GM12878 (cell line): ENCODE measurements at regions not wholly inside any gene's neighbourhood (a gene's known extent, or its start where the extent isn't known, plus 50 kb on each side); places are given as distances from the start of the nearest gene placed in this dataset.

Source experiments
- CTCF ChIP-seq, 3 experiments: IDR thresholded peaks in 2 of 3; conservative IDR thresholded peaks in 1 of 3; 2 replicates each; pipeline ENCODE4 v1.5.1; 2011; ENCODE audit warnings: low read depth in 3 of 3, low read length in 3 of 3, mild to moderate bottlenecking in 3 of 3, control low read depth in 2 of 3, moderate library complexity in 2 of 3, inconsistent platforms in 1 of 3, mixed read lengths in 1 of 3; ENCODE audit not compliant: control insufficient read depth in 2 of 3, insufficient read depth in 1 of 3; ENCODE audit errors: extremely low read depth in 1 of 3
- E4F1 ChIP-seq: fragments of 450-650 bp; IDR thresholded peaks from 2 replicates; pipeline ENCODE4 v1.6.1; 2018; ENCODE audit warnings: borderline replicate concordance, mild to moderate bottlenecking; ENCODE audit not compliant: partially characterized antibody
- EZH2 ChIP-seq: IDR thresholded peaks from 2 replicates; pipeline ENCODE4 v1.6.1; 2012; ENCODE audit warnings: low read depth, mild to moderate bottlenecking, control low read depth, inconsistent platforms, low read length, borderline replicate concordance; ENCODE audit not compliant: control insufficient read depth
- POLR2AphosphoS5 ChIP-seq: IDR thresholded peaks from 2 replicates; pipeline ENCODE4 v1.6.1; 2011; ENCODE audit warnings: mild to moderate bottlenecking, low read length, inconsistent platforms
- ZNF24 ChIP-seq: fragments of 450-650 bp; IDR thresholded peaks from 2 replicates; pipeline ENCODE4 v1.6.1; 2017; ENCODE audit warnings: antibody characterized with exemption, mild to moderate bottlenecking
- TF ChIP-seq, protein P1 (sequence below): IDR thresholded peaks from 2 replicates; pipeline ENCODE4 v1.6.1; 2012; ENCODE audit warnings: improper control_type of control experiment, low read depth, low read length; ENCODE audit not compliant: insufficient replicate concordance

- TF ChIP-seq POLR2AphosphoS5 (no peak), CTCF (IDR thresholded peaks at IDR 0.05 in 2 of 3, conservative IDR thresholded peaks at IDR 0.05 in 1 of 3; ENCODE audit: control insufficient read depth in 2 of 3, extremely low read depth in 1 of 3, insufficient read depth in 1 of 3, low read depth in 3 of 3, low read length in 3 of 3) (no peak), E4F1 (no peak), ZNF24 (no peak), EZH2 (no peak)
- TF ChIP-seq, protein P1, sequence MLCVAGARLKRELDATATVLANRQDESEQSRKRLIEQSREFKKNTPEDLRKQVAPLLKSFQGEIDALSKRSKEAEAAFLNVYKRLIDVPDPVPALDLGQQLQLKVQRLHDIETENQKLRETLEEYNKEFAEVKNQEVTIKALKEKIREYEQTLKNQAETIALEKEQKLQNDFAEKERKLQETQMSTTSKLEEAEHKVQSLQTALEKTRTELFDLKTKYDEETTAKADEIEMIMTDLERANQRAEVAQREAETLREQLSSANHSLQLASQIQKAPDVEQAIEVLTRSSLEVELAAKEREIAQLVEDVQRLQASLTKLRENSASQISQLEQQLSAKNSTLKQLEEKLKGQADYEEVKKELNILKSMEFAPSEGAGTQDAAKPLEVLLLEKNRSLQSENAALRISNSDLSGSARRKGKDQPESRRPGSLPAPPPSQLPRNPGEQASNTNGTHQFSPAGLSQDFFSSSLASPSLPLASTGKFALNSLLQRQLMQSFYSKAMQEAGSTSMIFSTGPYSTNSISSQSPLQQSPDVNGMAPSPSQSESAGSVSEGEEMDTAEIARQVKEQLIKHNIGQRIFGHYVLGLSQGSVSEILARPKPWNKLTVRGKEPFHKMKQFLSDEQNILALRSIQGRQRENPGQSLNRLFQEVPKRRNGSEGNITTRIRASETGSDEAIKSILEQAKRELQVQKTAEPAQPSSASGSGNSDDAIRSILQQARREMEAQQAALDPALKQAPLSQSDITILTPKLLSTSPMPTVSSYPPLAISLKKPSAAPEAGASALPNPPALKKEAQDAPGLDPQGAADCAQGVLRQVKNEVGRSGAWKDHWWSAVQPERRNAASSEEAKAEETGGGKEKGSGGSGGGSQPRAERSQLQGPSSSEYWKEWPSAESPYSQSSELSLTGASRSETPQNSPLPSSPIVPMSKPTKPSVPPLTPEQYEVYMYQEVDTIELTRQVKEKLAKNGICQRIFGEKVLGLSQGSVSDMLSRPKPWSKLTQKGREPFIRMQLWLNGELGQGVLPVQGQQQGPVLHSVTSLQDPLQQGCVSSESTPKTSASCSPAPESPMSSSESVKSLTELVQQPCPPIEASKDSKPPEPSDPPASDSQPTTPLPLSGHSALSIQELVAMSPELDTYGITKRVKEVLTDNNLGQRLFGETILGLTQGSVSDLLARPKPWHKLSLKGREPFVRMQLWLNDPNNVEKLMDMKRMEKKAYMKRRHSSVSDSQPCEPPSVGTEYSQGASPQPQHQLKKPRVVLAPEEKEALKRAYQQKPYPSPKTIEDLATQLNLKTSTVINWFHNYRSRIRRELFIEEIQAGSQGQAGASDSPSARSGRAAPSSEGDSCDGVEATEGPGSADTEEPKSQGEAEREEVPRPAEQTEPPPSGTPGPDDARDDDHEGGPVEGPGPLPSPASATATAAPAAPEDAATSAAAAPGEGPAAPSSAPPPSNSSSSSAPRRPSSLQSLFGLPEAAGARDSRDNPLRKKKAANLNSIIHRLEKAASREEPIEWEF = no peak
Measured at GRCh38 chr4:123844374-123844773, 447.8 kb downstream of the SPRY1 start.
